Retinal pigment epithelial cell (primary cell): ENCODE measurements at regions not wholly inside any gene's neighbourhood (a gene's known extent, or its start where the extent isn't known, plus 50 kb on each side); places are given as distances from the start of the nearest gene placed in this dataset.

Source experiments
- DNase-seq: peaks from one replicate; pipeline ENCODE4 v3.0.0-alpha.2; 2010; ENCODE audit warnings: low read depth
- H3K4me3 ChIP-seq: 2 replicates; pipeline ENCODE4 v1.5.1; 2011; ENCODE audit warnings: mild to moderate bottlenecking, low read length, control low read depth, moderate library complexity
- TF ChIP-seq, protein P1 (sequence below): conservative IDR thresholded peaks from 2 replicates; pipeline ENCODE4 v1.5.1; 2011; ENCODE audit warnings: low read depth, low read length, control low read depth, inconsistent platforms

DNA sequence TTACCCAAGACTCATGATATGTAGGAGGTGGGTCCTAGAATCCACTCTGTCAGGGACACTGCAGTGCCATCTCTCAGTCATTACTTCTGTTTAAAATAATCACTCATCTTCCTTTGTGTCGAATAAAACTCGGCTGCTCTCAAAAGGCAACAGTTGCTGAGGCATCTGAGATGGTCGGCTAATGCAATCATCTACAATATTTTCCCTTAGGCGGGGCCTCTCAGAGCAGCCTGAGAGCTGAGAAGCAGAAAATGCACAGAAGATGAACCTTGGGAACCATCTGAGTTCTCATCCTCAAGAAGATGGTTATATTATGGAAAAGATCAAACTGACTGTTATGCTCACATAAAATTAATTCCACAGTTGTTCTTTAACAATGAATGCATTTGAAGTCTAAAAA, 1518.2 kb upstream of the TENM4 start:
- H3K4me3 ChIP-seq = no peak overlapping the region
- TF ChIP-seq, protein P1, sequence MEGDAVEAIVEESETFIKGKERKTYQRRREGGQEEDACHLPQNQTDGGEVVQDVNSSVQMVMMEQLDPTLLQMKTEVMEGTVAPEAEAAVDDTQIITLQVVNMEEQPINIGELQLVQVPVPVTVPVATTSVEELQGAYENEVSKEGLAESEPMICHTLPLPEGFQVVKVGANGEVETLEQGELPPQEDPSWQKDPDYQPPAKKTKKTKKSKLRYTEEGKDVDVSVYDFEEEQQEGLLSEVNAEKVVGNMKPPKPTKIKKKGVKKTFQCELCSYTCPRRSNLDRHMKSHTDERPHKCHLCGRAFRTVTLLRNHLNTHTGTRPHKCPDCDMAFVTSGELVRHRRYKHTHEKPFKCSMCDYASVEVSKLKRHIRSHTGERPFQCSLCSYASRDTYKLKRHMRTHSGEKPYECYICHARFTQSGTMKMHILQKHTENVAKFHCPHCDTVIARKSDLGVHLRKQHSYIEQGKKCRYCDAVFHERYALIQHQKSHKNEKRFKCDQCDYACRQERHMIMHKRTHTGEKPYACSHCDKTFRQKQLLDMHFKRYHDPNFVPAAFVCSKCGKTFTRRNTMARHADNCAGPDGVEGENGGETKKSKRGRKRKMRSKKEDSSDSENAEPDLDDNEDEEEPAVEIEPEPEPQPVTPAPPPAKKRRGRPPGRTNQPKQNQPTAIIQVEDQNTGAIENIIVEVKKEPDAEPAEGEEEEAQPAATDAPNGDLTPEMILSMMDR = no peak
- no peak for DNase-seq

DNA sequence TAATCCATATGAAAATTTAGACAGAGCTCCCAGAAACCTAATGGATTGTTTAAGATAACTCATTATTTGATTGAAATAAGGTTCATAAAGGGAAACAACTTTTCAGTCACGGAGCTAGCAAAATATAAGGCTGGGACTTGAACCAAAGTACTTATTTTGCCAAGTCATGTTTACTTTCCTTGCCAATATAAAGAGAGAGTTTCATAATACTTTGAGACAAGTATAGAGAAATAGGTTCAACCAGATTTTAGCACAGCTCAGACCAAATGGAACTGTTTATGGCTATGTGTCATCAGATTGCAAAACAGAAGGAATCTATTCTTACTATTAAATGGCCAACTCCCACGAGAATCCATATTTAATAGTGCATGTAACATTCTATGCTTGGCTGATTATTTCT, 1517.5 kb upstream of the TENM4 start:
- TF ChIP-seq, protein P1 = no peak
- DNase-seq = no peak
- no peak overlapping the region for H3K4me3 ChIP-seq

DNA sequence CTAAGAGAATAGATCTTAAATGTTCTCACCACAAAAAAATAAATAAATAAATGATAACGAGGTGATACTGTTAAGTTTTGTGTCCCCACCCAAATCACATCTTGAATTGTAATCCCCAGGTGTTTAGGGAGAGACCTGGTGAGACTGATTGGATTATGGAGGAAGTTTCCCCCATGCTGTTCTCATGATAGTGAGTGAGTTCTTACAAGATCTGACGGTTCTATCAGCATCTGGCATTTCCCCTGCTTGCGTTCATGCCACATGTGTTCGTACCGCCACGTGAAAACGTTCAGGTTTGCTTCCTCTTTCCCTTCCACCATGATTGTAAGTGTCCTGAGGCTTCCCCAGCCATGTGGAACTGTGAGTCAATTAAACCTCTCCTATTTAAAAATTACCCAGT, 1514.8 kb upstream of the TENM4 start:
- TF ChIP-seq, protein P1 = no peak
- no peak for DNase-seq

DNA sequence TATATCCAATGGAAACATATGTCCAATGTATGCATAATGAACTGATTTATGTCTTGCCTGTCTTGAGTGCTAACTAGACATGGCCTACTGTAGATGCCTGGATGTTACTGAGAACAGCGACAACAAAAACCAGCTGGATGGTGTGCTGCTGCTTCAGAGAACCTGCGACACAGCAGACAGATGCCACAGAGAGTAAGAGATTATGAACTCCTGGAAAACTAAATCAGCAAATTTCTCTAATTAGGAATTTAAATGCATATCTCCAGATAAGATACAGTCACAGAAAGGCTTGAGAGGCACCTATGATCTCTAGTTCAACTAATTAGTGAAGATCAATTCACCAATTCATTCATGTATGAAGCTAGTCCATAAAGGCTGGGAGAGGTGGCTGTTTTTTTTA, 1508.0 kb upstream of the TENM4 start:
- no peak overlapping the region for H3K4me3 ChIP-seq
- TF ChIP-seq, protein P1 = no peak
- DNase-seq = no peak

More for the DNA sequence above, 1514.8 kb upstream of the TENM4 start:
- H3K4me3 ChIP-seq = no peak overlapping the region

DNA sequence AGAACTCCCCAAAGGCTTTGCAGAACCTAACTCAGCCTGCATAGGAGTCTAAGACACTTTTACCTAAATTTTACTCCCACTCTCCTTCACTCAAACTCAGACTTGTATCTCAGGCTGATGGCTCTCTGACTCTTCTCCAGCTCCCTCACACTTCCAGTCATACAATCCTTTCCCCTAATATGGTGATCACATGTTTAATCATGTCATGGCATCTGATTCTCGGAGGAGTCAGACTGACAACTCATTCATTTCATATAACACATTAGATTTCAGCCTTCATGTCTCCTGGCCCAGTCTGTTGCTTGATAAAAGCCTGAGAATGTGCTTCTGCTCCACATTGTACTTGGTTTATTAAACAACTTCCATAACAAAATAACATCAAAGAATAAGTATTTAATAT, 1503.9 kb upstream of the TENM4 start:
- TF ChIP-seq, protein P1 = no peak
- DNase-seq = no peak
- no peak overlapping the region for H3K4me3 ChIP-seq

DNA sequence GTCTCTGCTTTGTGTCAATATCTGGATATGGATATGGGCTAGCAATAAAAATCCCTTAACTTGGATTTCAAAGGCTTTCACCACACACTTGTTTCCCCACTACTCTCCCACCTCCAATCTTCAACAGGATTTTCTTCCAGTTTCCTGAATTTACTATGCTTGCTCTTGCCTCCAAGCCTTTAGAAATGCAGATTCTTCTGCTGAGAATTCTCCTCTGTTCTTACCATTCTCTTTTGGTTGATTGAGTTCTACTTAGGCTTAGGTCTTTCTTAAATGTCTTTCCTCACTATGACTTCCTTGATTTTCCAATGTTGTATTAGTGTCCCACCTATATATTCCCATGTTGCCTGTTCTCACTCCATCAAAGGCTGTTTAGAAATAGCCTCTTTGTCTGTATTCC, 1502.4 kb upstream of the TENM4 start:
- DNase-seq = no peak
- TF ChIP-seq, protein P1 = no peak
- H3K4me3 ChIP-seq = no peak overlapping the region

DNA sequence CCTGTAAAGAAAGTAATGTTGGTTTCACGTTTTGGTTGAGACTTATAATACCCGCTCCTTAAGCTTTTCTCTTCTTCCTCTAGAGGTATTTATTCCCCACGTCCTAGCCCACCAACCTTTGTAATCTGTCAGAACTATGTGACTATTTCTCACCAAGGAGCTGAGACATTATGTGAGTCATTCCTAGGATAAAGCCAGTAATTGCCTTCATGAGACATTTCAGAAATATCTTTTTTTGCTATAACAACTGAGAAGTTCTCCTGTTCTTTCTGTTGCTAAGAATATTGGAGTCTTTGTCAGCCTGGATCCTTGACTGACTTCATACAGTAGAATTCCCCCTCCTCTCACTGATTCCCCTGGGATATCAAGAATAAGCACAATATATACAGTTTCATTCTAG, 1497.0 kb upstream of the TENM4 start:
- peak; percentile 72 for DNase-seq
- no peak overlapping the region for H3K4me3 ChIP-seq
- TF ChIP-seq, protein P1 = no peak
